Left ventricle myocardium inferior (tissue), 1 donor: ENCODE measurements at regions not wholly inside any gene's neighbourhood (a gene's known extent, or its start where the extent isn't known, plus 50 kb on each side); places are given as distances from the start of the nearest gene placed in this dataset.

Experiments used
- DNase-seq: peaks from one replicate; pipeline ENCODE4 v3.0.0-alpha.2; 2020
- H3K27ac ChIP-seq: fragments of 200-600 bp; replicated peaks from 2 replicates; pipeline ENCODE4 v1.8.0; 2021
- H3K27me3 ChIP-seq: fragments of 200-600 bp; 2 replicates; pipeline ENCODE4 v1.8.0; 2021; ENCODE audit warnings: low read depth
- H3K36me3 ChIP-seq: fragments of 200-600 bp; 2 replicates; pipeline ENCODE4 v1.8.0; 2021
- H3K4me1 ChIP-seq: fragments of 200-600 bp; 2 replicates; pipeline ENCODE4 v1.8.0; 2021
- H3K4me3 ChIP-seq: fragments of 200-600 bp; 2 replicates; pipeline ENCODE4 v1.8.0; 2021; ENCODE audit warnings: mild to moderate bottlenecking, moderate library complexity
- H3K9me3 ChIP-seq: fragments of 200-600 bp; replicated peaks from 2 replicates; pipeline ENCODE4 v1.8.0; 2021
- intact Hi-C: fragments of 100-400 bp; cut with micrococcal nuclease; formaldehyde crosslinking; loops from one replicate; pipeline ENCODE4 v1.11.0; 2022
- TF ChIP-seq, protein P1 (sequence below): fragments of 200-600 bp; IDR thresholded peaks from 2 replicates; pipeline ENCODE4 v1.8.0; 2021; ENCODE audit warnings: antibody characterized with exemption, mild to moderate bottlenecking, borderline replicate concordance
- donor health status: DM: no; HTN: yes; CAD: no; lungs with severe emphysema.

- Histone ChIP-seq H3K27me3 (peaks cover 6% of the 10 kb centered on the region), H3K4me1 (no peaks in the 10 kb centered on the region), H3K9me3 (no peaks in the 10 kb centered on the region), H3K4me3 (no peak overlapping the region), H3K36me3 (no peaks in the 10 kb centered on the region), H3K27ac (no peak overlapping the region)
- intact Hi-C loops = no loop called here
- no peak for DNase-seq
- TF ChIP-seq, protein P1, sequence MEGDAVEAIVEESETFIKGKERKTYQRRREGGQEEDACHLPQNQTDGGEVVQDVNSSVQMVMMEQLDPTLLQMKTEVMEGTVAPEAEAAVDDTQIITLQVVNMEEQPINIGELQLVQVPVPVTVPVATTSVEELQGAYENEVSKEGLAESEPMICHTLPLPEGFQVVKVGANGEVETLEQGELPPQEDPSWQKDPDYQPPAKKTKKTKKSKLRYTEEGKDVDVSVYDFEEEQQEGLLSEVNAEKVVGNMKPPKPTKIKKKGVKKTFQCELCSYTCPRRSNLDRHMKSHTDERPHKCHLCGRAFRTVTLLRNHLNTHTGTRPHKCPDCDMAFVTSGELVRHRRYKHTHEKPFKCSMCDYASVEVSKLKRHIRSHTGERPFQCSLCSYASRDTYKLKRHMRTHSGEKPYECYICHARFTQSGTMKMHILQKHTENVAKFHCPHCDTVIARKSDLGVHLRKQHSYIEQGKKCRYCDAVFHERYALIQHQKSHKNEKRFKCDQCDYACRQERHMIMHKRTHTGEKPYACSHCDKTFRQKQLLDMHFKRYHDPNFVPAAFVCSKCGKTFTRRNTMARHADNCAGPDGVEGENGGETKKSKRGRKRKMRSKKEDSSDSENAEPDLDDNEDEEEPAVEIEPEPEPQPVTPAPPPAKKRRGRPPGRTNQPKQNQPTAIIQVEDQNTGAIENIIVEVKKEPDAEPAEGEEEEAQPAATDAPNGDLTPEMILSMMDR = no peak
Observed at GRCh38 chr2:200095436-200095835, 140.1 kb downstream of the MAIP1 start.

DNA sequence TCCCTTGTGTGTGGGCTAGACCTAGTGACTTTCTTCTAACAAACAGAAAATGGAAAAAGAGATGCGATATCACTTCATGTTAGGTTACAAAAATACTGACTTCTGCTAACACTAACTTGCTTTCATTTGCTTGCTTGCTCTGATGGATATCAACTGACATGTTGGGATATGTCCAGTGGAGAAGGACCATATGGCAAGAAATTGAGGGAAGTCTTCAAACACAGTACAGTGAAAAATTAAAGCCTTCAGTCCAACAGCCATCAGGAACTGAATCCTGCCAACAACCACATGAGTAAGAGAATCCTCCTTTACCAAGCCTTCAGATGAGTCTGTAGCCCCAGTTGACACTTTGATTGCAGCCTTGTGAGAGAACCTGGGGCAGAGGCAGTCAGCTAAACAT, 143.9 kb downstream of the MAIP1 start:
- H3K4me1 ChIP-seq = no peaks in the 10 kb centered on the region
- no peaks in the 10 kb centered on the region for H3K36me3 ChIP-seq
- DNase-seq = no peak
- TF ChIP-seq, protein P1 = no peak
- intact Hi-C loops = no loop called here
- no peaks in the 10 kb centered on the region for H3K9me3 ChIP-seq
- H3K27me3 ChIP-seq = no peaks in the 10 kb centered on the region
- H3K4me3 ChIP-seq = no peak overlapping the region
- H3K27ac ChIP-seq = no peak overlapping the region

DNA sequence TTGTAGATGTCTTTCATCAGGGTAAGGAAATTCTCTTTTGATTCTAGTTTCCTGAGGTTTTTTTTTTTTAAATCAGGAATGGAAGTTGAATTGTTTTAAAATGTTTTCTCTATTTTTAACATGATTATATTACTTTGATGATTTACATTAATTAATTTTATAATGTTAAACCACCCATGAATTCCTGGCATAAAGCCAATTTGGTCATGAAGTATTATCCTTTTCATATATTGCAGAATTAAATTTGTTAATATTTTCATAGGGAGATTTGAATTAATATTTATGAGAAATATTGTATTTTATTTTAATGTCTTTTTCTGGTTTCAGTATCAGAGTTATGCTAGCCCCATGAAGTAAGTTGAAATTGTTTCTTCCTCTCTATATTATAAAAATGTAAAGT, 144.6 kb downstream of the MAIP1 start:
- intact Hi-C loops = no loop called here
- Histone ChIP-seq H3K27ac (no peak overlapping the region), H3K9me3 (no peaks in the 10 kb centered on the region), H3K36me3 (no peaks in the 10 kb centered on the region), H3K4me3 (no peak overlapping the region), H3K4me1 (no peaks in the 10 kb centered on the region), H3K27me3 (no peaks in the 10 kb centered on the region)
- no peak for DNase-seq
- TF ChIP-seq, protein P1 = no peak

- no peaks in the 10 kb centered on the region for H3K4me1 ChIP-seq
- H3K9me3 ChIP-seq = no peaks in the 10 kb centered on the region
- DNase-seq = no peak
- H3K4me3 ChIP-seq = no peak overlapping the region
- TF ChIP-seq, protein P1 = no peak
- H3K27me3 ChIP-seq = no peaks in the 10 kb centered on the region
- no peaks in the 10 kb centered on the region for H3K36me3 ChIP-seq
- intact Hi-C loops = no loop called here
- no peak overlapping the region for H3K27ac ChIP-seq
Observed at GRCh38 chr2:200101922-200102321, 146.5 kb downstream of the MAIP1 start.

- no peak for DNase-seq
- no peaks in the 10 kb centered on the region for H3K9me3 ChIP-seq
- no peaks in the 10 kb centered on the region for H3K4me1 ChIP-seq
- H3K27me3 ChIP-seq = no peaks in the 10 kb centered on the region
- intact Hi-C loops = no loop called here
- H3K27ac ChIP-seq = no peak overlapping the region
- H3K36me3 ChIP-seq = no peaks in the 10 kb centered on the region
- no peak overlapping the region for H3K4me3 ChIP-seq
- TF ChIP-seq, protein P1 = no peak
Observed at GRCh38 chr2:200102971-200103370, 147.6 kb downstream of the MAIP1 start.

DNA sequence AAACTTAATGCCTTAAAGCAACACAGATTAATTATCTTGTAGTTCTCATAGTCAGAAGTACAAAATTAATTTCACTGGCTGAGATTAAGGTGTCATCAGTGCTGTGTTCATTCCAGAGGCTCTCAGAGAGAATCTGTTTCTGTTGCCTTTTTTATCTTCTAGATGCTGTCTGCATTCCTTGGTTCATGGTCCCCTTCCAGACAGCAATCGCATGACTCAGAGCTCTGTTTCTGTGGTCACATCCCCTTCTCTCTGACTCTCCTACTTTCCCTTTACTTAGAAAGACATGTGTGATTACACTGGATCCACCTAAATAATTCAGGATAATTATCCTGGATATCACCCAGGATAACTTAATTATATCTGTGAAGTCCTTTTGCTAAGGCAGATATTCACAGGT, 148.6 kb downstream of the MAIP1 start:
- no peaks in the 10 kb centered on the region for H3K9me3 ChIP-seq
- no peaks in the 10 kb centered on the region for H3K36me3 ChIP-seq
- intact Hi-C loops = no loop called here
- TF ChIP-seq, protein P1 = no peak
- no peak overlapping the region for H3K4me3 ChIP-seq
- DNase-seq = no peak
- no peaks in the 10 kb centered on the region for H3K4me1 ChIP-seq
- H3K27ac ChIP-seq = no peak overlapping the region
- no peaks in the 10 kb centered on the region for H3K27me3 ChIP-seq
